RWPE2 (cell line): ENCODE measurements at regions not wholly inside any gene's neighbourhood (a gene's known extent, or its start where the extent isn't known, plus 50 kb on each side); places are given as distances from the start of the nearest gene placed in this dataset.

ENCODE experiments used
- ATAC-seq: fragments of 200-7000 bp; cut with Tn5 transposase; 3 replicates; pipeline ENCODE4 v1.9.1; 2021; ENCODE audit warnings: low read depth
- DNase-seq: peaks from one replicate; pipeline ENCODE4 v3.0.0-alpha.2; 2020; ENCODE audit warnings: low spot score
- H3K27ac ChIP-seq: fragments of 450-650 bp; 2 replicates; pipeline ENCODE4 v1.5.1; 2017; ENCODE audit warnings: mild to moderate bottlenecking; ENCODE audit not compliant: poor library complexity, severe bottlenecking
- H3K27me3 ChIP-seq: fragments of 250-450 bp; sonication (Bioruptor Pico); 2 replicates; pipeline ENCODE4 v1.5.1; 2021; ENCODE audit warnings: mild to moderate bottlenecking, moderate library complexity; ENCODE audit not compliant: insufficient read depth, poor library complexity, severe bottlenecking
- H3K36me3 ChIP-seq: fragments of 250-450 bp; sonication (Bioruptor Pico); 2 replicates; pipeline ENCODE4 v1.5.1; 2020; ENCODE audit warnings: low read depth, mild to moderate bottlenecking, moderate library complexity
- H3K4me1 ChIP-seq: fragments of 250-450 bp; sonication (Bioruptor Pico); 2 replicates; pipeline ENCODE4 v1.5.1; 2021; ENCODE audit warnings: mild to moderate bottlenecking, moderate library complexity; ENCODE audit not compliant: insufficient read depth, poor library complexity, severe bottlenecking
- H3K4me3 ChIP-seq: fragments of 250-450 bp; sonication (Bioruptor Pico); 2 replicates; pipeline ENCODE4 v1.5.1; 2021; ENCODE audit warnings: mild to moderate bottlenecking, moderate library complexity; ENCODE audit not compliant: severe bottlenecking
- H3K9me3 ChIP-seq: fragments of 250-450 bp; sonication (Bioruptor Pico); 2 replicates; pipeline ENCODE4 v1.5.1; 2021; ENCODE audit warnings: mild to moderate bottlenecking, moderate library complexity; ENCODE audit not compliant: severe bottlenecking
- TF ChIP-seq, protein P1 (sequence below): fragments of 450-650 bp; IDR thresholded peaks from one replicate; pipeline ENCODE4 v1.5.1; 2017; ENCODE audit warnings: mild to moderate bottlenecking, moderate library complexity; ENCODE audit not compliant: poor library complexity, severe bottlenecking

DNA sequence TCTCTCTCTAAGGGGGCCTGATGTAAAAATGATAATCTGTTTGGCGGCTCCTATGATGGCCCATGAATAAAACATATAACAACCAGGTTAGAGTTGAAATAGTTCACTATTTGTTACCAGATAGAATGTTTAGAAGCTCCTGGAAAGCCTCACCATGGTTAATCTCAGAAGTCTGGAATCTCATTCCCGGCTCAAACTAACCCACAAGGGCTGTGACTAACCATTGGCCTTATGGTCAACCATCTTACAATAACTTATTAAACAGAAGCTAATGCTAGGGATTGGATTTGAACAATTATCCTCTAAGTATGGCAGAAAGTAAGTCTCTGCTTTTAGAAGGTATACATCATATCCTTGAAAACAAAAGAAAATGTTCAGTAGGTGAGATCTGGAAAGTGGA lies 134.1 kb upstream of the ADGRL2 start:
- DNase-seq = no peak
- no peak overlapping the region for H3K4me3 ChIP-seq
- no peak for ATAC-seq

DNA sequence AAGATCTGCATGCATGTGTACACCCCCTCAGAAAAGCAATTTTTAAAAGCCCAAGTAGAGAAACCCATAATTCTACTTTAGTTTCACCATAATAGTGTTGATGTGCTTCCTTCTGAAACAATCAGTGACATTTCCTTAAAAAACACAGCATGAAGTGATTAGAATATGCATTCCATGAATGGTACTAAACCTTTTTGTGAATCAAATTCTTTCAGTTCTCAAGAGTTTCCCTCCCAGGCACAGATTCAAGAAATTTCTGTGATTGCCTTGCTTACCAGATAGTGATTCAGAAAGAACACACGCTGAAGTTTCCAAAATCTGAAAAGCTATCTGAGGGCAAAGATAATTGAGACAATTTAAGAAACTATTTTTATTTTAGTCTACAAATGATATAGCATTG lies 136.4 kb upstream of the ADGRL2 start:
- TF ChIP-seq, protein P1, sequence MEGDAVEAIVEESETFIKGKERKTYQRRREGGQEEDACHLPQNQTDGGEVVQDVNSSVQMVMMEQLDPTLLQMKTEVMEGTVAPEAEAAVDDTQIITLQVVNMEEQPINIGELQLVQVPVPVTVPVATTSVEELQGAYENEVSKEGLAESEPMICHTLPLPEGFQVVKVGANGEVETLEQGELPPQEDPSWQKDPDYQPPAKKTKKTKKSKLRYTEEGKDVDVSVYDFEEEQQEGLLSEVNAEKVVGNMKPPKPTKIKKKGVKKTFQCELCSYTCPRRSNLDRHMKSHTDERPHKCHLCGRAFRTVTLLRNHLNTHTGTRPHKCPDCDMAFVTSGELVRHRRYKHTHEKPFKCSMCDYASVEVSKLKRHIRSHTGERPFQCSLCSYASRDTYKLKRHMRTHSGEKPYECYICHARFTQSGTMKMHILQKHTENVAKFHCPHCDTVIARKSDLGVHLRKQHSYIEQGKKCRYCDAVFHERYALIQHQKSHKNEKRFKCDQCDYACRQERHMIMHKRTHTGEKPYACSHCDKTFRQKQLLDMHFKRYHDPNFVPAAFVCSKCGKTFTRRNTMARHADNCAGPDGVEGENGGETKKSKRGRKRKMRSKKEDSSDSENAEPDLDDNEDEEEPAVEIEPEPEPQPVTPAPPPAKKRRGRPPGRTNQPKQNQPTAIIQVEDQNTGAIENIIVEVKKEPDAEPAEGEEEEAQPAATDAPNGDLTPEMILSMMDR = no peak
- Histone ChIP-seq H3K27ac (no peak overlapping the region), H3K4me1 (no peaks in the 10 kb centered on the region), H3K27me3 (no peaks in the 10 kb centered on the region), H3K36me3 (no peaks in the 10 kb centered on the region), H3K4me3 (no peak overlapping the region), H3K9me3 (no peaks in the 10 kb centered on the region)
- ATAC-seq (no peak), DNase-seq (no peak)

More for the DNA sequence above, 134.1 kb upstream of the ADGRL2 start:
- Histone ChIP-seq H3K27me3 (no peaks in the 10 kb centered on the region), H3K36me3 (no peaks in the 10 kb centered on the region), H3K9me3 (no peaks in the 10 kb centered on the region), H3K27ac (no peak overlapping the region), H3K4me1 (no peaks in the 10 kb centered on the region)
- TF ChIP-seq, protein P1 = no peak

DNA sequence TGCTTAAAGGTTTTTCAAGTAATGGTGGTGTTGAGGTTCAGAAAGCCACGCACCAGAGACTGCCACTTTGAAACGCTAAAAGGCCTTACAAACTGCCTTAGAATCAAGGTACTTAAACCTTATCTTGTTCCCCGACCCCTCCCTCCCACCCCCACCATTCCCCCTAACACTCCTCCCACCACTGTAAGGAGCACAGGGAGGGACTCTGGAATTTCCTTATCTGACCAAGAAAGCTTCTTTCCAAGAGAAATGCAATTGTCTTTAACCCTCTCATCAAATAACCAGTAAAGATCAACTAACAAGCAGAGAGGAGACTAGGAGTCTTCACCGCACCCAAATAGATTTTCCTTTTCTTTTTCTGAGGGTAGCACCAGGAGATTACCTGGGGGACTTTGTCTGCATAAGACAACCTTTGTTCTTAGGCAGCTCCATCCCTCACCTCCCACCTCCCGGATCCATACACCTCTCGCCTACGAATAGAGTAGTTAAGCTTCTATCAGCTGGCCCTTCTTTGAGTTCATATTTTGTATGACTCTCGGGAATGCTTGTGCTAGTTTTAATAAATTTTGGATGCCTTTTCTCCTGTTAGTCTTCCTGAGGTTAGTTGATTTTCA lies 137.7 kb upstream of the ADGRL2 start:
- no peaks in the 10 kb centered on the region for H3K4me1 ChIP-seq
- H3K36me3 ChIP-seq = no peaks in the 10 kb centered on the region
- DNase-seq (no peak), ATAC-seq (no peak)
- H3K27me3 ChIP-seq = no peaks in the 10 kb centered on the region
- H3K9me3 ChIP-seq = no peaks in the 10 kb centered on the region
- H3K4me3 ChIP-seq = no peak overlapping the region
- TF ChIP-seq, protein P1 = no peak
- H3K27ac ChIP-seq = no peak overlapping the region

DNA sequence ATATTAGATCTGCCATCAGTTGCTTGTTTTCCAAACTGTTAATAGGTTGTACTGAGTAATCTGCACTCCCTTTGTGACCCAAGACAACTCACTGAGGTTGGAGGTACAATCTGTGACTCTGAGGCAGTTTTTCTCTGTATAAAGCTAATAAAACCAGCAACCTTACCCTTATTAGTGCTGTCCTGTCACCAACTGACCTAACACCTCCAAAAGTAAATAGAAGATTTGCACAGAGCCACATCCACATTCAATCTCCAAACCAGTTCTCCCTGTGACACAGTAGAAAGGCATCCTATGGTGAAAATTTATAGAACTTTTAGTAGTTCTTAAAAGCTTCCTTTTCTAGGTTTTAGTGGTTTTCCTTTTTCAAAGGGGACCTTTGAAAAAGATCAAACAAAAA lies 140.4 kb upstream of the ADGRL2 start:
- Histone ChIP-seq H3K36me3 (no peaks in the 10 kb centered on the region), H3K9me3 (no peaks in the 10 kb centered on the region), H3K27me3 (no peaks in the 10 kb centered on the region), H3K27ac (no peak overlapping the region), H3K4me3 (no peak overlapping the region), H3K4me1 (no peaks in the 10 kb centered on the region)
- TF ChIP-seq, protein P1 = no peak
- DNase-seq (no peak), ATAC-seq (no peak)

DNA sequence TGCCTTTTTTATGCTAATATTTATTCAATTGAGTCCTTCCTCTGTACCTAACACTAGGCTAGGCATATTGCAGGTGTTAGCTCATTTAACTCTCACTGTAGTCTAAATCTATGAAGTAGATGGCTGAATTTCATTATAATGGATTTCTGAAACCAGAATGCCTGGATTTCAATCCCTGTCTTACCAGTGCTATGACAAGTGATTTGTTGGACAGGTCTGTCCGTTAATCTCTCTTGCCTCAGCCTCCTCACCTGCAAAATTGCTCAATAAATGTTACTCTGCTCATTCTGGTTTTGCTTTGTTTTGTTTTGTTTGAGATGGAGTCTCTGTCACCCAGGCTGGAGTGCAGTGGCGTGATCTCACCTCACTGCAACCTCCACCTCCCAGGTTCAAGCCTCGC lies 146.1 kb upstream of the ADGRL2 start:
- Histone ChIP-seq H3K27ac (no peak overlapping the region), H3K4me3 (no peak overlapping the region), H3K27me3 (no peaks in the 10 kb centered on the region), H3K4me1 (no peaks in the 10 kb centered on the region), H3K36me3 (no peaks in the 10 kb centered on the region), H3K9me3 (no peaks in the 10 kb centered on the region)
- DNase-seq (no peak), ATAC-seq (no peak)
- TF ChIP-seq, protein P1 = no peak
